OCI-LY3 (cell line): ENCODE measurements at regions not wholly inside any gene's neighbourhood (a gene's known extent, or its start where the extent isn't known, plus 50 kb on each side); places are given as distances from the start of the nearest gene placed in this dataset.

Experiments used
- H2AFZ ChIP-seq: fragments of 200-600, 300-600 bp; shearing (Covaris generic); 2 replicates; pipeline ENCODE4 v1.6.0; 2014; ENCODE audit warnings: antibody characterized with exemption, low read depth, low read length
- H3K27ac ChIP-seq: fragments of 200-600, 300-600 bp; sonication (generic); 2 replicates; pipeline ENCODE4 v1.5.1; 2014; ENCODE audit warnings: mild to moderate bottlenecking, low read length, moderate library complexity, mixed read lengths
- H3K27me3 ChIP-seq: fragments of 200-600, 300-600 bp; sonication (generic); 2 replicates; pipeline ENCODE4 v1.6.1; 2014; ENCODE audit warnings: low read depth, low read length, mixed read lengths
- H3K36me3 ChIP-seq: fragments of 200-600, 300-600 bp; sonication (generic); replicated peaks from 2 replicates; pipeline ENCODE3; 2014; ENCODE audit warnings: low read depth, low read length, mixed read lengths
- H3K4me1 ChIP-seq: fragments of 300-600, 200-600 bp; sonication (generic); 2 replicates; pipeline ENCODE4 v1.6.1; 2014; ENCODE audit warnings: low read length, mixed read lengths
- H3K4me2 ChIP-seq: fragments of 200-600, 300-600 bp; sonication (generic); 2 replicates; pipeline ENCODE4 v1.6.1; 2014; ENCODE audit warnings: low read length, mixed read lengths
- H3K4me3 ChIP-seq: fragments of 300-600, 200-600 bp; sonication (generic); 2 replicates; pipeline ENCODE4 v1.5.1; 2014; ENCODE audit warnings: antibody characterized with exemption, mild to moderate bottlenecking, low read length, moderate library complexity
- H3K79me2 ChIP-seq: fragments of 300-600, 200-600 bp; shearing (Covaris generic); 2 replicates; pipeline ENCODE4 v1.6.1; 2014; ENCODE audit warnings: mild to moderate bottlenecking, low read length, mixed read lengths
- H3K9ac ChIP-seq: fragments of 300-600, 200-600 bp; shearing (Covaris generic); 2 replicates; pipeline ENCODE4 v1.6.0; 2014; ENCODE audit warnings: mild to moderate bottlenecking, low read length, moderate library complexity
- H3K9me3 ChIP-seq: fragments of 200-600, 300-600 bp; shearing (Covaris generic); 2 replicates; pipeline ENCODE4 v1.6.1; 2014; ENCODE audit warnings: low read length, mixed read lengths; ENCODE audit not compliant: insufficient read depth
- H4K20me1 ChIP-seq: fragments of 200-600, 300-600 bp; sonication (generic); 2 replicates; pipeline ENCODE4 v1.6.1; 2016; ENCODE audit warnings: low read length, mixed read lengths; ENCODE audit not compliant: insufficient read depth
- EZH2phosphoT487 ChIP-seq: fragments of 200-600 bp; shearing (Covaris generic); IDR thresholded peaks from 2 replicates; pipeline ENCODE4 v1.6.1; 2018; ENCODE audit warnings: antibody characterized with exemption, mixed run types, low read depth
- TF ChIP-seq, protein P1 (sequence below): fragments of 200-600, 300-600 bp; sonication (generic); IDR thresholded peaks from 2 replicates; pipeline ENCODE4 v1.5.1; 2014; ENCODE audit warnings: antibody characterized with exemption, low read length, low read depth

DNA sequence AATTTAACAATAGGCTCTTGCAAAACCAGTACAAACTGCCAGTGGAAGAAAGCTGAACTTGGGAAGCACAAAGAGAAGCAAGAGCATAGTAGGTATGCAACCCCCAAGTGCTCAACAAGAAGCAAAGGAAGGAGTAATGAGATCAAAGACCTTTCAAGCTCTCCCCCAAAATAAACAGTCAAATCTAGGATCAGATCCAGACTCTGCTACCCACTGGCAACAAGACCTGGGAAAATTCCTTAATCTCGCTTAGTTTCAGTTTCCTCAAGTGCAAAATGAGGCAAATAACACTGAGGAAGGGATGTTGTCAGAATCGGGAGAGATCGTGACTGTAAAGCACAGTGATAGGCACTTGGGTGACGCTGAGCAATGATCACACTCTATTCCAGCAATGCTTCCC lies 329.2 kb downstream of the TNS1 start:
- Histone ChIP-seq H3K4me2 (no peak overlapping the region), H3K4me1 (no peaks in the 10 kb centered on the region), H3K9ac (no peak overlapping the region), H3K4me3 (no peak overlapping the region), H3K79me2 (no peaks in the 10 kb centered on the region), H2AFZ (no peak overlapping the region), H3K36me3 (no peaks in the 10 kb centered on the region), H3K27me3 (0 out of 2 replicates have a peak, but pooled peaks cover 3% of the 10 kb centered on the region), H3K9me3 (no peaks in the 10 kb centered on the region), H3K27ac (no peak overlapping the region), H4K20me1 (no peaks in the 10 kb centered on the region)
- TF ChIP-seq, protein P1, sequence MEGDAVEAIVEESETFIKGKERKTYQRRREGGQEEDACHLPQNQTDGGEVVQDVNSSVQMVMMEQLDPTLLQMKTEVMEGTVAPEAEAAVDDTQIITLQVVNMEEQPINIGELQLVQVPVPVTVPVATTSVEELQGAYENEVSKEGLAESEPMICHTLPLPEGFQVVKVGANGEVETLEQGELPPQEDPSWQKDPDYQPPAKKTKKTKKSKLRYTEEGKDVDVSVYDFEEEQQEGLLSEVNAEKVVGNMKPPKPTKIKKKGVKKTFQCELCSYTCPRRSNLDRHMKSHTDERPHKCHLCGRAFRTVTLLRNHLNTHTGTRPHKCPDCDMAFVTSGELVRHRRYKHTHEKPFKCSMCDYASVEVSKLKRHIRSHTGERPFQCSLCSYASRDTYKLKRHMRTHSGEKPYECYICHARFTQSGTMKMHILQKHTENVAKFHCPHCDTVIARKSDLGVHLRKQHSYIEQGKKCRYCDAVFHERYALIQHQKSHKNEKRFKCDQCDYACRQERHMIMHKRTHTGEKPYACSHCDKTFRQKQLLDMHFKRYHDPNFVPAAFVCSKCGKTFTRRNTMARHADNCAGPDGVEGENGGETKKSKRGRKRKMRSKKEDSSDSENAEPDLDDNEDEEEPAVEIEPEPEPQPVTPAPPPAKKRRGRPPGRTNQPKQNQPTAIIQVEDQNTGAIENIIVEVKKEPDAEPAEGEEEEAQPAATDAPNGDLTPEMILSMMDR: no peak
- TF ChIP-seq EZH2phosphoT487: no peak

DNA sequence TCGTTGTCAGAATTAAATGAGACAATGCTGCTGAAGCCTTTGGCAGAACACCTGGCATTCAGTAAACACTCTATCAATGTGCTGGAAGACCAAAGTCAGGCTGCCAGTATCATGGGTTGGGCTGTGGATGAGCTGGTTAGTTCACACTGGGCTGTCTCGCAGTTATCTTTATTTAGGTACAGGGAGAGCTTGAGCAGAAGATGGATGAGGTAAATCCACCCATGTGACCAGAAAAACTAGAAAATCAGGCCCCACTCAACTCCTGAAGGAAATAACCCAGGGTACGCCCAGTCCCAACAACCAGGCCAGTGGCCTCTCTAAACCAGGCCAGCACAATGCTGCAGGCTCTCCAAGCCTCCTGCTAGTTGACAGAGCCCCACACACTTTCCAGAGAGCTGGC lies 330.3 kb downstream of the TNS1 start:
- TF ChIP-seq, protein P1: no peak
- TF ChIP-seq EZH2phosphoT487: no peak
- H3K9me3 ChIP-seq: no peaks in the 10 kb centered on the region
- no peaks in the 10 kb centered on the region for H3K4me1 ChIP-seq
- H3K36me3 ChIP-seq: no peaks in the 10 kb centered on the region
- no peak overlapping the region for H3K9ac ChIP-seq
- H3K79me2 ChIP-seq: no peaks in the 10 kb centered on the region
- no peaks in the 10 kb centered on the region for H4K20me1 ChIP-seq
- H3K4me2 ChIP-seq: no peak overlapping the region
- 0 out of 2 replicates have a peak, but pooled peaks cover 3% of the 10 kb centered on the region for H3K27me3 ChIP-seq
- H3K4me3 ChIP-seq: no peak overlapping the region
- no peak overlapping the region for H2AFZ ChIP-seq
- no peak overlapping the region for H3K27ac ChIP-seq

DNA sequence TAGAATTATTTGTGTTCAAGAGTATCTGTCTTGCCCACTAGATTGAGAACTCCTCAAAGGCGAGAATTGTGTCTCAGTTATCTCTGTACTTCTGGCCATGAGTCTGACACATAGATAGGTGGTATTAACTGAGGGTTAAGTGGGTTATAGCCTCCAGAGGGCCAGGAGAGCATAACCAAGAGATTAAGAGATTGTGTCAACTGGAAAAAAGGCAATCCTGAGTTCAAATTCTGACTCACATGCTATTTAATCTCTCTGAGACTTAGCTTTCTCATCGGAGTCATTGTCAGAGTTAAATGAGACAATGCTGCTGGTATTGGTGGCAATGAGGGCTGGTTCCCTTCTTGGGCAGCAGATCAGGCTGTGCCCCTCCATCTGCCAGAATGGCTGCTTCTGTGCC lies 330.9 kb downstream of the TNS1 start:
- no peak overlapping the region for H3K9ac ChIP-seq
- no peaks in the 10 kb centered on the region for H3K36me3 ChIP-seq
- no peak overlapping the region for H3K27ac ChIP-seq
- H4K20me1 ChIP-seq: no peaks in the 10 kb centered on the region
- no peak for TF ChIP-seq EZH2phosphoT487
- TF ChIP-seq, protein P1: no peak
- no peak overlapping the region for H3K4me2 ChIP-seq
- no peaks in the 10 kb centered on the region for H3K79me2 ChIP-seq
- H3K27me3 ChIP-seq: 0 out of 2 replicates have a peak, but pooled peaks cover 3% of the 10 kb centered on the region
- no peak overlapping the region for H2AFZ ChIP-seq
- H3K4me1 ChIP-seq: no peaks in the 10 kb centered on the region
- H3K9me3 ChIP-seq: no peaks in the 10 kb centered on the region
- H3K4me3 ChIP-seq: no peak overlapping the region

DNA sequence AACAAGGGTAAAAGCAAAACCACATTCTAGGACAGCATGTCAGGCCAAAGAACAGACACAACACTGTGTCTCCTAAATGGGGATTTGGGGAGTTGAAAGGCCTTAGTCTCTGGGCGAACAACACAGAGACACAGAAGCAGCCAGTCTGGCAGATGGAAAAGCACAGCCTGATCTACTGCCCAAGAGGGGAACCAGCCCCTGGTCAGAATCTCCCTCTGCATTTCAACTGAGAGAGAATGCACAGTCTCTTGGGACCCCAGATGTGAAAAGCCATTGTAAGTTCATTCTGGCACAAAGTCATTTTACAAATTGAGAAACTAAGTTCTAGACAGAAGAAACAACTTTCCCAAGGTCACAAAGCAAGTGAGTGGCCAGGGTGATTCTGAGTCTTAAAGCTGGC lies 331.7 kb downstream of the TNS1 start:
- Histone ChIP-seq H2AFZ (no peak overlapping the region), H3K27me3 (0 out of 2 replicates have a peak, but pooled peaks cover 3% of the 10 kb centered on the region), H3K36me3 (no peaks in the 10 kb centered on the region), H4K20me1 (no peaks in the 10 kb centered on the region), H3K27ac (no peak overlapping the region), H3K4me3 (no peak overlapping the region), H3K9me3 (no peaks in the 10 kb centered on the region), H3K4me1 (no peaks in the 10 kb centered on the region), H3K9ac (no peak overlapping the region), H3K79me2 (no peaks in the 10 kb centered on the region), H3K4me2 (no peak overlapping the region)
- no peak for TF ChIP-seq EZH2phosphoT487
- TF ChIP-seq, protein P1: no peak
